ENCODE measurements at regions not wholly inside any gene's neighbourhood (a gene's known extent, or its start where the extent isn't known, plus 50 kb on each side); places are given as distances from the start of the nearest gene placed in this dataset.

DNA sequence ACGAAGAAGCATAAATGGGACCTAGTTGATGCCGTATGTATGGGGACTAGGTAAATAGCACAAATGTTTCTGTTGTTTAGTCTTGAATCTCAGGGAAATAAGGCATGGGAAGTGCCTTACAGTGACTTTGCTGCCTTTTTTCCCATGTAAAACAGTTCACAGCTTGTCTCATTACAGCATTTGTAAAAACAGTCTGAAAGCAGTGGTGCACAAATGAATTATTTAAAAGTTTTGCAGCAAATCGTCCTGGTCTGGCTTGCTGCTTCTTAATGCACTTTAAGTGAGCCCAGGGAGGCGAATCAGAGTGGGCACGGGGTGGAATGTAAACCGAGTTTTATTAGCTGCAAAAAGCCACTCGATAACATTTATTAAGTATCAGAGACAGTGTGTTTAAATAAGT lies 302.0 kb upstream of the ETAA1 start:
- TF ChIP-seq, protein P1, sequence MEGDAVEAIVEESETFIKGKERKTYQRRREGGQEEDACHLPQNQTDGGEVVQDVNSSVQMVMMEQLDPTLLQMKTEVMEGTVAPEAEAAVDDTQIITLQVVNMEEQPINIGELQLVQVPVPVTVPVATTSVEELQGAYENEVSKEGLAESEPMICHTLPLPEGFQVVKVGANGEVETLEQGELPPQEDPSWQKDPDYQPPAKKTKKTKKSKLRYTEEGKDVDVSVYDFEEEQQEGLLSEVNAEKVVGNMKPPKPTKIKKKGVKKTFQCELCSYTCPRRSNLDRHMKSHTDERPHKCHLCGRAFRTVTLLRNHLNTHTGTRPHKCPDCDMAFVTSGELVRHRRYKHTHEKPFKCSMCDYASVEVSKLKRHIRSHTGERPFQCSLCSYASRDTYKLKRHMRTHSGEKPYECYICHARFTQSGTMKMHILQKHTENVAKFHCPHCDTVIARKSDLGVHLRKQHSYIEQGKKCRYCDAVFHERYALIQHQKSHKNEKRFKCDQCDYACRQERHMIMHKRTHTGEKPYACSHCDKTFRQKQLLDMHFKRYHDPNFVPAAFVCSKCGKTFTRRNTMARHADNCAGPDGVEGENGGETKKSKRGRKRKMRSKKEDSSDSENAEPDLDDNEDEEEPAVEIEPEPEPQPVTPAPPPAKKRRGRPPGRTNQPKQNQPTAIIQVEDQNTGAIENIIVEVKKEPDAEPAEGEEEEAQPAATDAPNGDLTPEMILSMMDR (IDR thresholded peaks at IDR 0.05; ENCODE audit: extremely low read depth in 1 of 2, insufficient read depth in 1 of 2, low read depth in 1 of 2, low read length in 2 of 2) = no peak
- no peak for TF ChIP-seq POLR2A (IDR thresholded peaks at IDR 0.05; ENCODE audit: low read depth, low read length)
- no peak for TF ChIP-seq EZH2 (IDR thresholded peaks at IDR 0.05; ENCODE audit: borderline replicate concordance, low read depth, low read length, severe bottlenecking)
- TF ChIP-seq JUN (IDR thresholded peaks at IDR 0.05; ENCODE audit: borderline replicate concordance, insufficient read depth, insufficient read length, low read depth) = no peak
- TF ChIP-seq FOS (IDR thresholded peaks at IDR 0.05; ENCODE audit: borderline replicate concordance, insufficient read depth, low read length) = no peak

Data from endothelial cell of umbilical vein (primary cell).